Suppressor macrophage (primary cell): ENCODE measurements at regions not wholly inside any gene's neighbourhood (a gene's known extent, or its start where the extent isn't known, plus 50 kb on each side); places are given as distances from the start of the nearest gene placed in this dataset.
"Not testable (repeated sequence)": the region's sequence is repeated elsewhere in the genome, so short reads cannot be mapped to it uniquely, and the experiment has no call there.

ENCODE experiments used
- DNase-seq, 4 experiments: peaks; one replicate each; pipeline ENCODE4 v3.0.0-alpha.2; 2020 to 2022

DNA sequence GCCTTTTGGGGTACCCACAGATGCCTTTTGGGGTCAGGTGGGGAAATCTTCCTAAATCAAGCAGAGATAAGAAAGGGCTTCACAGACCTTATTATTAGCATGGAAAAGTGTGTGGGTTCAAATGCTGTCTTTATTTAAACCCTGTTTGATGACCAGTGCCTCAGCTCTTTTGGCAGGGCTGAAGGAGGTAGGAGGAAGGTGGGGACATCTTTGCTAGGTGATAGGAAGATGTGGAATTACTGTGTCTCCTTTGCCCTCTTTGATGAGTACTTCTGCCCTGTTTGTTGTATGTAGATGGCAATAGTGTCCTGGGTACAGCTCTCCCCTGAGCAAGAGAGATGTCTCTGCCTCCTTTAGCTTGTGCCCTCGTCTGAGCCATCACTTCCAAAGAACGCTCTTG lies 333.3 kb upstream of the ROPN1 start:
- DNase-seq = no peak

DNA sequence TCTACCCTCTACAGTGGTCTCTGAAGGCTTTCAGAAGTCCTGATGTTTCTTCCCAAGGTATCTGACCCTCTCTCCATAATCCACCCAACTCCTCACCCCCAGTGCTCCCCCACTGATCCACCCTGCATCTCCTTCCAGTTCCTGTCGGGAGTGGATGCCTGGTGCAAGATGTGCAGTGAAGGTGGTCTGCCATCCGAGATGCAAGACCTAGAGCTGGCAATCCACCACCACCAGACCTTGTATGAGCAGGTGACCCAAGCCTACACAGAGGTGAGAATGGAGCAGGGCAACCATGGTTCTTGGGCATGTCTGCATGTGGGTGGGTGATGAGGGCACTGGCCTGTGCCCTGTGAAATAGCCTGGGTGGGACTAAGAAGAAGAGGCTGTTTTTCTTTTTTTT lies 337.8 kb upstream of the ROPN1 start:
- no peak for DNase-seq

DNA sequence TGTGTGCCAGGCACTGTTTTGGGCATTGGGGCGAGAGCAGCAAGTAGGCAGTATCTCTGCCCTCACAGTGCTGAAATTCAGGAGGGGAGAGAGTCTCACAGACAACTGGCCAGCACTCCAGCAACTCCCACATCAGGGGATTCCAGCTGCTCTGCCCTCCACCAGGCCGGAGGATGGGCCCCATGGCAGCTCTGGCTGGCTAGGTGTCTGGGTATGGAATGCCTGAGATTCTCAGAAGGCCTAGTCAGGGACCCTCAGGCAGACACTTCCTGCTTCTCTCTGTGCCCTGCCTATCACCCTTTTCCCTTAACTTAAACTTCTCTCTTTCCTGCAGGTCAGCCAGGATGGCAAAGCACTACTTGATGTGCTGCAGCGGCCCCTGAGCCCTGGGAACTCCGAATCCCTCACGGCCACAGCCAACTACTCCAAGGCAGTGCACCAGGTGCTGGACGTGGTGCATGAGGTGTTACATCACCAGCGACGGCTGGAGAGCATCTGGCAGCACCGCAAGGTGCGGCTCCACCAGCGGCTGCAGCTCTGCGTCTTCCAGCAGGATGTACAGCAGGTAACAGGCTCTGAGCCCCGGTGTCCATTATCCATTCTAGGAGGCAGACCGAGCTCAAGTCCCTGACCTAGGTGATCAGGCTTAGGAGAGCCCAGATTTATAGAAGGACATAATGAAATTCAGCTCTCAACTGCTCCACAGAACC lies 342.2 kb upstream of the ROPN1 start:
- no peak for DNase-seq

DNA sequence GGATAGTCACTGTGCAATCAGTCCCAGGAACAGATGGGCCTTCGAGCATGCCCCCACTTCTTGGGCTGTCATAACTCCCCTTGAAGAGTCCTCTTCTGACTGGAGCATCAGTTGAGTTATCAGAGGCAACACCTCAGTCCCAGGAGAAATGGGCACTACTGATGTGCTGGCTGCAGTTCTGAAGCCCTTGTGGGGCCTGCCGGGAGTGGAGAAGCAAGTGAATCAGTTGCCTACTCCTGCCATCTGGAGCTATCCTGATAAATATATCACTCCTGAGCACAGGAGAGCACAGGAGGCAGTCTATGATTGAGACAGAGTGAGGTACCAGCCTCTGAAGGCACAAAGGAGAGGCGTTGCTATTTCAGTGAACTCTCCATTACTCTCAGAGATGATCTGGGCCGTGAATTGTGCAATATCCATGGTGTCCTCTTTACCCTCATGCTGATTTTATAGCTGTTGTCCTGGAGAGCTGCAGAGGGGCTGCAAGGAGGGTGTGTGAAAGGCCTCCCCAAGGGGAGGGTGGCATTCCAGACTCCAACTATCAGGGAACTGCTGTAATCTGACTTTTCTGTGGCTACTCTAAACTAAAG lies 344.2 kb upstream of the ROPN1 start:
- no peak for DNase-seq

DNA sequence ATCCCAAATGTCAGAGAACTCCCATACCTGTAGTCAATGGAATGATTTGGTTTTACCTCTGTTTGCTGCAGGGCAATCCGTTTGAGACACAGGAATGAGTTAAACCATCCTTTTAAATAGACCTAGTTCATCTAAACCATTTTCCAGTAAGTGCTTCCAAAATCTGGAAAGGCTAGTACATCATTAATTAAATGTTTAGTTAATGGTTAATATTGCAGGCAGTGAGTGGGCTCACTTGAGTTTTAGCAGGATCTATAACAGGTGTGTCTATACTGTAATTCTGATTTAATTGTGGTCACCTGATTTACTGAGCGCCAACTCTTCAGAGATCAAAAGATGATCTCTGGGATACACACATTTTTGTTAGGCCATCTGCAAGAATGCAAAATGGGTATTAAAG lies 353.9 kb upstream of the ROPN1 start:
- no peak for DNase-seq

DNA sequence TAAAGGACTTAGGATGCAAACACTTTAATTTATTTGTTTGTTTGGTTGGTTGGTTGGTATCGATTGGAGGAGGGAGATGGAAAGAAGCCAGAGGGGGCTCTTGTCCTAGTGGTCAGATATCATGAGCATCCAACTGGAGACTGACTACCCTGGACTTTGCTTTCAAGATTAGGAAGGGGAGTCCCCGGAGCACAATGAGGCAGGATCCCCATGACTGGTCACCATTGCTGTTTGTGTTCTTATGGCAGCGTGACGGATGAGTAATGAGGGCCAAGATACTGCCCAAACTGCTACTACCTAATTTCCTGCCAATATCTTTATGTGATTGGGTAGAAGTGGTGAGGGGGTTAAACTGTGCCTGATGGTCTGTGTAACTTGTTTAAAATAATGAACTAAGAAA lies 354.6 kb upstream of the ROPN1 start:
- DNase-seq = no peak

DNA sequence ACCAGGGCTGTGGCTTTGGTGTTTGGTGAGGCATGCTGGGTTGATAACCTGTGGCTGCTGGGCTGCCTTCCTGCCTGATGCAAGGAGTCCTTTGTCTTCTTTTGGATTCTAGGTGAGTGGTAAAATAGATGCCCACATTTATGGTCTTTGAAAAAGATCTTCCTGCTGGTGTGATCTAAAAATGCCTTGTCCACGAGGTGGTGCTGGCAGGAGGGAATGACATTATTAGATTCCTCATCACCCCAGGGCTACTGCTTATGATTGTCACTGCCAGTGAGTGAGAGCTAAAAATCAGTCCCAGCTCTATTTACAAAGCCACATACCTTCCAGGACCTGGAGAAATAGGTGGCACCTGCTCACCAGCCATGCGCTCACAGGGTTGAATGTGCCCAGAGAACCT lies 355.5 kb upstream of the ROPN1 start:
- no peak for DNase-seq

DNA sequence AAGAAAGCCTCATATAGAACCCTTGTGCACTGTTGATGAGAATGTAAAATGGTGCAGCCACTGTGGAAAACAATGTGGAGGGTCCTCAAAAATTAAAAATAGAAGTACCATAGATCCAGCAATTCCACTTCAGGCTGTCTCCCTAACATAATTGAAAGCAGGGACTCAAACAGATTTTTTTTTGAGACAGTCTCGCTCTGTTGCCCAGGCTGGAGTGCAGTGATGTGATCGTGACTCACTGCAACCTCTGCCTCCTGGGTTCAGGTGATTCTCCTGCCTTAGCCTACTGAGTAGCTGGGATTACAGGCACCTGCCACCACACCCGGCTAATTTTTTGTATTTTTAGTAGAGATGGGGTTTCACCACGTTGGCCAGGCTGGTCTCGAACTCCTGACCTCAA lies 356.6 kb upstream of the ROPN1 start:
- DNase-seq = not testable (repeated sequence)

DNA sequence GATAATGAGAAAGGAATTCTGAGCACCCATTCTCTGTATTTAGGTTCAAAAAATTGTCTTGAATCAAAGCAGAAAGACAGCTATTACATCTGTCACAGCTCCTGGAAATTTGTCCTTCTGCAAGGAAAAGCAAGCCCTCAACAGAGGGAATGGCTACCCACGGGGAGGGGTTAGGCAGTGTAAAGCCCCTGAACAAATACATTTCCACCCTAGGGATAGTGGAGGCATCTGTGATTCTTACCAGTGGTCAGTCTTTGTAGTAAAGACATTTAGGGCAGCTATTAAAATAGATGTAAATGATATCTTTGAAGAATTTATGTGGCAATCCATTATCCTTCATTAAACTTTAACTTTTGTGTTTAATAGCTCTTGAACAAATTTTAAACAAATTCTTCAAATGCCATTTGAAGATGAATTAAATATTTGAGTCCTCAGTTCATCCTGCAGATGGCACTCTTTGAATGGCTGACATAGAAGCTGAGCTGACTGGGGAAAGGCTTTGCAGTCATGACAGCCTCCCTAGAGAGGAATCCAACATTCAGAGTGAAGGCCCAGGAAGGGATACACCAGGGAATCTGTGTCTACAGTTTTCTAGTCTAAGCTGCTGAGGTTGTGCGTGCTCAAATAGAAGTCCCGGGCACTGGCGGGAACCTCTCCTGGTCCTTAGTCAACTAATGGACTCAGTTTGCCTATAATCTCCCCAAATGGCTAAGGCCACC lies 359.7 kb upstream of the ROPN1 start:
- DNase-seq = peak; percentile 27 to 47 (median 39)

DNA sequence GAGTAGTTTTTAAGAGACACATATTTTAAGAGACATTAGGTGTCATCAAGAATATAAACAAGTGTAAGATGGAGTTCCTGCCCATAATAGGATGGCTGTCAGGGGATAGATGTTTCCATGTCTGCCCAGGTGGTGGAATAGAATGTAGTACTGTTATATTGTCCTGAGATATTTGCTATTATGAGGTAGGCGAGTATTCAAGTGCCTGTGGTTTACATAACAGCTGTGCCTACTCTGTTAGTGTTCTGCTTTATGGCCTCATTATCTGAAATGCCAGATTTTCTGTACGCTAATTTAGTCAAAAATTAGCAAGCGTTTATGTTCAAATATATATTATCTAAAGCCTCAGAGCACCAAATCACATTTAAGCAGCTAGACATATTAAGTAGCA lies 360.2 kb upstream of the ROPN1 start:
- DNase-seq = no peak

DNA sequence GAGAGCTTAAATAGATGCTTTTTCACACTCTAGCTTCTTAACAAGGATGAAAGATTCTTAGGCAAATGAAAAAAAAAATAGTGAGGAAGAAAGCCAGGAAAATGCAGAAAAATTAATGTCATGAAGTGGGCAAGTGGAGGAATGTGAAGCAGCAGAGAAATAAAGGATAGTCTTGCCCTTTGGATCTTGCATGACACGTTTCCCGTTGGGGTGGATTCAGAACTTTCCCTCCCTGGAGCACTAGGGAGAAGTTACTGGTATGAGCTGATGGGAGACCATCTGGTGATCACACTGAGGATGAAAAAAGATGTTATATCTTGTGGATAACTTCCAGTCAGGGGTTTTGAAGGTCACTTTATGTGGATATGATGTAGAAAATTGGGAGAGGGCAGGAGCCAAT lies 361.8 kb upstream of the ROPN1 start:
- no peak for DNase-seq

DNA sequence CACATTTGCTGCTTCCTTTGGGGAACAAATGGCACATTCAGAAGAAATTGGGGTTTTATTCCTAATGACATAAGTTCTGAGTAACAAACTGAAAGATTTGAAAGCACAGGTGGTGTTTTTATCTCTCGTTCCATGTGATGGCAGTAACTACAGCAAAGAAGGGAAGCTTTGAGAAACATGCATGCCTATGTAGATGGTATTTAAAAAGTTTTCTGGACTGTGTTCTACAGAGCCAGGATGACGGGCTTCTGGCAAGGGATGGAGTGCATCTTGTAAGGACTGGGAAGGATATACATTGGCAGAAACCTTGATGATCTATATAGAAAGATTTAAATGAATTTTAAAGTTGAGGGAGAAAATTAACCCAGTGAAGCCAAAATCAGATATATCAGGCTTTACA lies 362.2 kb upstream of the ROPN1 start:
- DNase-seq = no peak

DNA sequence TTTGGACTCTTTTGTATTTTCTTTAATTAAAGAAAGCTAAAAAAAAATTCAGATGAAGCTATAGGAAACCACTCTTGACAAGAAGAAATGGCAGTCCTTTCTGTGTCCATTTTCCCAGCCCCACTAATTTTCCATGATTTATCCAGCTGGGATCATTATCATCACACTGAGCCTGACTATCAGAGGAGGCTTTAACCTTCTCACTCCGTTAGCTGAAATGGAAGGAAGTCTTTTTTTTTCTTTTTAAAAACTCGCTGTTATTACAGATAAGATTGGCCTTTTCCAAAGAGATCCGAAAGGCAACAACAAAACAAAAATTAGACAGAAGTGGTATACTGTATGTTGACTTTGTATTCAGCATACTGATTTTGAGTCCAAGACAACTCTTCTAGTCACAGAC lies 366.2 kb upstream of the ROPN1 start:
- DNase-seq = no peak

DNA sequence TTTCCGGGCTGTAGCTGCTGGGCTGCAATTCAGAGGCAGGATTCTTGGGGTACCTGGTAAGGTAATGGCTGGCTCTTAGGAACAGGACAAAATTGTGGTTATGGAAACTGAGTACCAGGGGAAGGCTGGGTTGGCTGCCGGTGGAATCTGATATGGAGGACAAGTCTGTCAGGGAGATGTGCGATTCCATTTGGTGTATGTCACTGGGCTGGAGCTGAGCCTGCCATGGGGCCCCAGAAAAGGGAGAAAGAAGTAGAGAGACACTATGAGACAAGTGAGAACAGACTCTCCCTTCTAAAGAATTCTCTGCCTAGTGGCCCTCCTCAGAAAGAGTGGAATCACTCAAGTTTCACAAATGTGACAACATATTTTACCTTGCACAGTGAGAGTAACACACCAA lies 368.2 kb upstream of the ROPN1 start:
- no peak for DNase-seq

DNA sequence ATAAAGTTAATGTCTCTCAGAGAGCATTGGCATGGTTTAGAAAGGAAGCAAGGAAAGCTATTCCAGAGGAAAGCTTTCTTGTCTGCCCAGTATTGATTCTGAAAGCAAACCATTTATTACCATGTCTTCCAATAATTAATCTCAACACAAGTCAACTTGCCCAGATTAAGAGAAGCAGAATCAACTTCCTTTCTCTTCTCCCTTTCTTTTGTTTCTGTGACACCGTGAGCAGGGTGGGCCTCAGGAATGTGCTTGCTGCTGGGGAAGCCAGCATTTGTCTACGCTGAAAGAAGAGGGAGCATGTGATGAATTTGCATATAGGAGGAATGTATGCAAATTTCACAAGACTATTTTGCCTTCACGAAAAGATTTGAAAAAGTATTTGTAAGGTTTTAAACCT lies 368.6 kb upstream of the ROPN1 start:
- no peak for DNase-seq

DNA sequence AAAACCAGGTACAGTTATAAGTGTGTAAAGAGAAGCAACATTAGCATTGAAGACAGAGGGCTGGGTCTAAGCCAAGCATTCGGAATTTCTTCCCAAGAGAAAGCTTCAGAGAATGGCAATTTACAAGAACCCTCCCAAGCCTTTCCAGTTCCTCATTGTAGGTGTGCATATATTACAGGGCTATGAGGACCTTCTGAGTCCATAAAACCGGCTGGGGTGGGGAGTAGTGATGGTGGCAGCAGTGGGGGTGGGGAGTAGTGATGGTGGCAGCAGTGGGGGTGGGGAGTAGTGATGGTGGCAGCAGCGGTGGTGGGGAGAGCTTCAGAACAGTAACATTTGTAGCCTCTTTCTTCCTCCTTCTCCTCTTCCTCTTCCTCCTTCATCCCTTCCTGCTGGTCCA lies 368.7 kb upstream of the UMPS start:
- no peak for DNase-seq

DNA sequence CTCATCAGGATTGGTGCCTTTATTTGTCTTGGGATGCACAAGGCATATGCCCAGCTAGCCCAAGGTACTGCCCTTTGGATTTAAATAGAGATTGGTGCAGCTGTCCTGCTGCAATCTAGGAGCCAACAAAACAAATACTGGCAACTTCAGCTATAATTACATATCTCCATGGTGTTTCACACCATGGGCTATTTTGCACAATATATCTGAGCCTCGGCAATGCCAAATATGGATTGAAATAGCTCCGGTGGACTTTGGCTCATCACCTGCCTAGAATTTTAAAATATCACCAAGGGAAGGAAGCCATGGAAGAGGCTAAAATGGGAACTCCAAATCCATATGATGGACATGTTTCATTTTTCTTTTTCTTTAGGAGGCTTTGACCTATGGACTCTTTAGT lies 367.8 kb upstream of the UMPS start:
- no peak for DNase-seq

DNA sequence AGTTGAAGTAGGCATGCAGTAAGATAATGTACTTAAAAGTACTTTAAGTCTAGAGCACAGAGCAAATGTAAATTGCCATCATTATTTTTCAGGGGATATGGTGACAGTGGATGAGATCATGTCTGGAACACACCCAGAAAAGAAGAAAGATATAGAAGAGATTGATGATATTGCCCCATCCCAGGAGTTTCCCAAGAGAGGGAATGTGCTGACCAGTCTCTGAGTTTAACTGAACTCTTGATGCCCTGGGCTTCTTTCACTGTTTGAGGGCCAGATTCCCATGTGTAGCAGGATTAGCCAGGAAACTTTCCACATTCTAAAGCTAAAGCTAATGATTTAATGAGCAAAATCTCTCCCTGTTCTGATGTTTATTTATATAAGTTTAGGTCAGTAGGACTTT lies 366.8 kb upstream of the UMPS start:
- DNase-seq = no peak

DNA sequence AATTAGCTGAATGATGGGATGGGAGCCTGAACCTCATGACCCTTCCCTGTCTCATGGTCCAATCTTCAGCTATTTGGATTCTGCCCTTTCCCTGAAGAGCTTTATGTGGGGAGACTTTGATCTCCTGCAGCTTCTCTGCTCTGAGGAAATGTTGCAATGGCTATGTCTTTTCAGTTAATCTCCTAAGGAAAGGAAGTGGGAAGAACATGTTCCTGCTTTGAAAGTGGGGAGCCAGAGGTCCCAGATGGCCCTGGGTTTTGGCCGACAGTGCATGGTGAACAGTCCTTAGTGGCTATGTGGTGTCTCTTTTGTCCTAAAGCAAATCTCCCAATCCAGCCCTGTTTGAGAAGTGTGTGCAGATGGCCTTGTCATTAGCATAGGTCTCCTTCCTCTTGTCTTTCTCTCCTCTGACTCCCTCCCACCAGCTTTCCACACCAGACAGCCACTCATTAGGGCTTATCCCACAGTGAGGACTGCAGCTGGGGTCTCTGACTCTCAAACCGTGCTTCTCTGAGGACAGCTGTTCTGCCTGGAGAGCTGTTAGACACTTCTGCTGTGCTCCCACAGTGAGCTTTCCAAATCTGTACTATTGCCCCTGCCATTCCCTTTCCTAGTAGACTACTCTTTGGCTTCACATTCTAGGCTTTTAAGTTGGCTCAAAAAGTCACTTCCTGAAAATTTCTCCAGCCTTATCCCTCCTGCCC lies 365.8 kb upstream of the UMPS start:
- no peak for DNase-seq

DNA sequence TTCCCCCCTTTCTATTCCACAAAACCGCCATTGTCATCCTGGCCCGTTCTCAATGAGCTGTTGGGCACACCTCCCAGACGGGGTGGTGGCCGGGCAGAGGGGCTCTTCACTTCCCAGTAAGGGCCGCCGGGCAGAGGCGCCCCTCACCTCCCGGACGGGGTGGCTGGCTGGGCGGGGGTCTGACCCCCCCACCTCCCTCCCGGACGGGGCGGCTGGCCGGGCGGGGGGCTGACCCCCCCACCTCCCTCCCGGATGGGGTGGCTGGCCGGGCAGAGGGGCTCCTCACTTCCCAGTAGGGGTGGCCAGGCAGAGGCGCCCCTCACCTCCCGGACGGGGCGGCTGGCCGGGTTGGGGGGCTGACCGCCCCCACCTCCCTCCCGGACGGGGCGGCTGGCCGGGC lies 363.6 kb upstream of the UMPS start:
- DNase-seq = not testable (repeated sequence)

DNA sequence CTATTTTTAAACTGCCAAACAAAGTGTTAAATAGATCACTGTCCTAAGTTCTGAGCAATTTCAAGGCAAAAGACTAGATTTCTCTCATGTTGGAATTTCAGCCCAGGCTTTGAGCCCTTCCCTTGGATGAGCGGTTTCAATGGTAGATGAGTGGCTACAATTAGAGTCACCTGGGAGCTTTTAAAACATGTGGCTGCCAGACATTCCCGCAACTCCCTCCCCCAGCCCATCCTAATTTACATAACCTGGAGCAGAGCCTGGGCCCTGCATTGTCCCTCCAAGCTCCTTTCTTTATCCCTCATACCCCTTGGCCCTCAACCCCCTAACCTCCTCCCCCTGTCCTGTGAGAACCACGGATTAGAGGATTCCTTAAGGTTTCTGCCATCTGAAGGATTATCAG lies 357.5 kb upstream of the UMPS start:
- no peak for DNase-seq

DNA sequence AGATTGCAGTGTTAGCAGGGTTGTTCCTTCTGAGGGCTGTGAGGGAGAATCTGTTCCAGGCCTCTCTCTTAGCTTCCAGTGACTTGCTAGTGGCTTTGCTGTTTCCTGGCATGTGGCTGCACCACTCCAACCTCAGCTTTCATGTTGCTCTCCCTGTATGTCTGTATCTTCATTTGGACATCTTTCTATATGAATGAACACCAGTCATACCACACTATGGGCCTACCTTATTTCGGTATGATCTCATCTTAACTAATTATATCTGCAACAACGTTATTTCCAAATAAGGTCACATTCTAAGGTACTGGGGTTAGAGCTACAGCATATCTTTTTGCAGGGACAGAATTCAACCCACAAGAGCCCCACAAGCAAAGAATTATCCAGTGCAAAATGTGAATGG lies 356.7 kb upstream of the UMPS start:
- DNase-seq = no peak

DNA sequence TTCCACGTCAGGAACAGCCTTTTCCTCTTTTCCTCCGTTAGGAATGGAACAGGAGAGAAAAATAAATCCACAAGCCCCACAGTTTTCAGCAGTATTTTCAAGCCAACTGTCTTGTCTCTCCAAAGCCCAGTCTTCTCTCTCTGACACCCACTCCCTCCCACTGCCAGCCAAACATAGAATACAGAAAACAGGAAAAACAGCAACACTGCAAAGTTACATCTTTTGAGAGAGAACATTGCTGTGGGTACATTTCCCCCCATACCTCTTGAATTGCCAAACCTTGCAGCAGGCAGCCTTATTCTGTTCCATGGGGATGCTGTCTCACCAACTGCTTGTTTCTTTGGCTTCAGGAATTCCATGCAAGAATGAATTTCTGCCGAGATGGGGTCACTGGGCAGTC lies 355.7 kb upstream of the UMPS start:
- DNase-seq = no peak
